Natural killer cell (primary cell): ENCODE measurements at regions not wholly inside any gene's neighbourhood (a gene's known extent, or its start where the extent isn't known, plus 50 kb on each side); places are given as distances from the start of the nearest gene placed in this dataset.

ENCODE experiments used
- ATAC-seq, 3 donors: fragments of 150-1000 bp in 2 of 3; fragments of 200-7000 bp in 1 of 3; cut with Tn5 transposase; 1 replicate in 1 of 3; 2 replicates in 2 of 3; pipeline ENCODE4 v1.10.0; 2021; ENCODE audit warnings: mild to moderate bottlenecking in 2 of 3, moderate library complexity in 2 of 3
- DNase-seq, 2 donors: peaks; one replicate each; pipeline versions ENCODE4 v3.0.0 to v3.0.0-alpha.2; 2013 to 2021; ENCODE audit warnings: mixed read lengths in 1 of 2
- H3K27ac ChIP-seq: one replicate; pipeline ENCODE4 v1.5.1; 2013; ENCODE audit warnings: mild to moderate bottlenecking, low read length
- H3K27me3 ChIP-seq: one replicate; pipeline ENCODE4 v1.6.1; 2013; ENCODE audit warnings: low read length; ENCODE audit not compliant: control insufficient read depth, insufficient read depth
- H3K36me3 ChIP-seq: one replicate; pipeline ENCODE4 v1.6.1; 2013; ENCODE audit warnings: low read length; ENCODE audit not compliant: control insufficient read depth, insufficient read depth
- H3K4me1 ChIP-seq: one replicate; pipeline ENCODE4 v1.6.1; 2013; ENCODE audit warnings: low read length; ENCODE audit not compliant: control insufficient read depth, insufficient read depth
- H3K4me3 ChIP-seq: one replicate; pipeline ENCODE4 v1.5.1; 2013; ENCODE audit warnings: low read length
- H3K9me3 ChIP-seq: one replicate; pipeline ENCODE4 v1.6.1; 2013; ENCODE audit warnings: low read length; ENCODE audit not compliant: control insufficient read depth, insufficient read depth
- H3K27ac Mint-ChIP-seq, 2 donors: one replicate each; pipeline ENCODE4 v1.8.0; 2022; ENCODE audit warnings: mild to moderate bottlenecking in 2 of 2, mixed read lengths in 2 of 2, moderate library complexity in 1 of 2
- H3K27me3 Mint-ChIP-seq, 2 donors: one replicate each; pipeline ENCODE4 v1.8.0; 2022; ENCODE audit warnings: low read depth in 2 of 2, mixed read lengths in 2 of 2
- H3K36me3 Mint-ChIP-seq: one replicate; pipeline ENCODE4 v1.8.0; 2022; ENCODE audit warnings: mixed read lengths
- H3K4me1 Mint-ChIP-seq, 2 donors: one replicate each; pipeline ENCODE4 v1.8.0; 2022; ENCODE audit warnings: mixed read lengths in 2 of 2
- H3K4me3 Mint-ChIP-seq: one replicate; pipeline ENCODE4 v1.8.0; 2022; ENCODE audit warnings: mild to moderate bottlenecking, moderate library complexity, mixed read lengths
- H3K9me3 Mint-ChIP-seq, 2 donors: one replicate each; pipeline ENCODE4 v1.8.0; 2022; ENCODE audit warnings: mixed read lengths in 2 of 2
- CTCF ChIP-seq: fragments of 200-600 bp; IDR thresholded peaks from one replicate; pipeline ENCODE4 v1.8.0; 2022; ENCODE audit warnings: antibody characterized with exemption
- WGBS: methylation state at CpG from one replicate; pipeline ENCODE4 v1.1.7; 2013; ENCODE audit warnings: missing lambda C conversion rate; ENCODE audit not compliant: insufficient coverage; 5-methylcytosine and 5-hydroxymethylcytosine counted together
- intact Hi-C: fragments of 100-400 bp; cut with micrococcal nuclease; formaldehyde crosslinking; loops from one replicate; pipeline ENCODE4 v1.14.2; 2022

DNA sequence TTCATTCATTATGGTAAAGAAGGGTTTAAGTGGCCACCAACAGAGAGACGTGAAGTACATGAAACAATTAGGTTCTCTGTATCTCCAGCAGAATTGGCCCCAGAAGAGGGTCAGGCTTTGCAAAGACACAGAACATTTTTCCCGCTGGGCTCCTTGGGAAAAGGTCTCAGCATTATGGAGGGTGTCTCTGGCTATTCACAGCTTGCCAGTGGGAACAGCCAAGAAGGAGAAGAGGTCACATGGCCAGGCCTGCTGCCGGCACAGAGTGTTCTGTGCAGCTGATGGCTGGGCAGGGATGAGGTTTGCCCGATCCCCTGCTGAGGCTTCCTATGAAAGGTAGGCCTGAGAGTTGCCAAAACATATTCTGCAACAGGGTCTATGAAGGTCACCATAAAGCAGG is 77.8 kb upstream of the LPP start:
- no peak for ATAC-seq
- H3K36me3 Mint-ChIP-seq, result peaks cover 13% of the 10 kb centered on the region
- H3K36me3 ChIP-seq, result no peaks in the 10 kb centered on the region
- peaks cover 2% of the 10 kb centered on the region in 2 donors for H3K9me3 Mint-ChIP-seq
- no peaks in the 10 kb centered on the region for H3K27me3 ChIP-seq
- no peak for TF ChIP-seq CTCF
- intact Hi-C loops, result no loop called here
- H3K4me3 Mint-ChIP-seq, result no peak overlapping the region
- DNase-seq, result no peak
- H3K27ac ChIP-seq, result no peak overlapping the region
- H3K4me1 ChIP-seq, result no peaks in the 10 kb centered on the region
- H3K4me3 ChIP-seq, result no peak overlapping the region
- WGBS, result 95% methylated on average over 4 of the region's 4 CpGs
- no peaks in the 10 kb centered on the region for H3K4me1 Mint-ChIP-seq
- no peaks in the 10 kb centered on the region for H3K9me3 ChIP-seq
- H3K27ac Mint-ChIP-seq, result no peak overlapping the region
- H3K27me3 Mint-ChIP-seq, result no peaks in the 10 kb centered on the region

GRCh38 chr3:188077160-188077799 is 76.7 kb upstream of the LPP start:
- Mint-ChIP-seq H3K4me1 (no peaks in the 10 kb centered on the region), H3K9me3 (peaks cover 2% of the 10 kb centered on the region in 2 donors), H3K36me3 (peaks cover 13% of the 10 kb centered on the region), H3K27ac (no peak overlapping the region), H3K27me3 (peaks cover 0 to 8% of the 10 kb centered on the region in 2 donors), H3K4me3 (no peak overlapping the region)
- 94% methylated on average over 8 of the region's 8 CpGs for WGBS
- no peak for ATAC-seq
- H3K4me1 ChIP-seq, result no peaks in the 10 kb centered on the region
- H3K9me3 ChIP-seq, result no peaks in the 10 kb centered on the region
- no peak overlapping the region for H3K4me3 ChIP-seq
- TF ChIP-seq CTCF, result no peak
- DNase-seq, result no peak
- no peaks in the 10 kb centered on the region for H3K36me3 ChIP-seq
- H3K27me3 ChIP-seq, result no peaks in the 10 kb centered on the region
- H3K27ac ChIP-seq, result no peak overlapping the region
- intact Hi-C loops, result no loop called here

GRCh38 chr3:188080091-188080490 is 73.9 kb upstream of the LPP start:
- WGBS, result no CpG with 5 or more reads among the region's 2 CpGs
- Mint-ChIP-seq H3K9me3 (peaks cover 2% of the 10 kb centered on the region in 2 donors), H3K27ac (no peak overlapping the region), H3K4me1 (no peaks in the 10 kb centered on the region), H3K27me3 (peaks cover 2 to 10% of the 10 kb centered on the region in 2 donors), H3K4me3 (no peak overlapping the region), H3K36me3 (peaks cover 13% of the 10 kb centered on the region)
- H3K36me3 ChIP-seq, result no peaks in the 10 kb centered on the region
- DNase-seq (no peak), ATAC-seq (no peak)
- H3K27ac ChIP-seq, result no peak overlapping the region
- no peak overlapping the region for H3K4me3 ChIP-seq
- H3K27me3 ChIP-seq, result no peaks in the 10 kb centered on the region
- H3K9me3 ChIP-seq, result no peaks in the 10 kb centered on the region
- intact Hi-C loops, result no loop called here
- H3K4me1 ChIP-seq, result no peaks in the 10 kb centered on the region
- TF ChIP-seq CTCF, result no peak

DNA sequence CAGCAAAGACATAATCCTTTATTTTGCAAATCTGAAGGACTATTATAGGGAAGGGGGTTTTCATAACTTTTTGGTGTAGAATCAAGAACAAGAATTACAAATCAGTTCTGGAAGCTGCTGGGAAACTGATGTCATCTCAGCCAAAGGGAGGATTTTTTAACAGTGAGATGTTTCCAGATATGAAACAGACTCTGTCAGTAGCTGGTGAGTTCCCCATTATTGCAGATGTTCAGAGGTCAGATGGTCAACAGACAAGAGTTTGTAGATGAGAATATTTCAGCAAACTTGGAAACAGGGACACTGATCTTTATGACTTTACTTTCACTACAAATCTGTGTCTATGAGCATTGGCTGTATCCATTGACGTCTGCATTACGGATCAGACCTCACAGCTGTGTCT is 71.9 kb upstream of the LPP start:
- Histone ChIP-seq H3K27ac (no peak overlapping the region), H3K36me3 (no peaks in the 10 kb centered on the region), H3K4me3 (no peak overlapping the region), H3K9me3 (no peaks in the 10 kb centered on the region), H3K4me1 (no peaks in the 10 kb centered on the region), H3K27me3 (no peaks in the 10 kb centered on the region)
- Mint-ChIP-seq H3K27ac (no peak overlapping the region), H3K27me3 (peaks cover 2 to 17% of the 10 kb centered on the region in 2 donors), H3K36me3 (peaks cover 13% of the 10 kb centered on the region), H3K4me3 (no peak overlapping the region), H3K4me1 (peaks cover 0 to 6% of the 10 kb centered on the region in 2 donors), H3K9me3 (peaks cover 2% of the 10 kb centered on the region in 2 donors)
- DNase-seq, result no peak
- no peak for ATAC-seq
- TF ChIP-seq CTCF, result no peak
- WGBS, result 100% methylated on average over 2 of the region's 2 CpGs
- intact Hi-C loops, result no loop called here
